ENCODE measurements at regions not wholly inside any gene's neighbourhood (a gene's known extent, or its start where the extent isn't known, plus 50 kb on each side); places are given as distances from the start of the nearest gene placed in this dataset.

- no peak for TF ChIP-seq CTCF (optimal IDR thresholded peaks at IDR 0.05 in 1 of 3, IDR thresholded peaks at IDR 0.05 in 1 of 3, conservative IDR thresholded peaks at IDR 0.05 in 1 of 3; ENCODE audit: extremely low read depth in 1 of 3, insufficient read depth in 2 of 3, low read length in 3 of 3)
- TF ChIP-seq EZH2 (IDR thresholded peaks at IDR 0.05; ENCODE audit: low read length), result no peak
Measured at GRCh38 chr7:9407816-9408215, 974.4 kb downstream of the NXPH1 start.

Data from keratinocyte (primary cell).